ENCODE measurements at regions not wholly inside any gene's neighbourhood (a gene's known extent, or its start where the extent isn't known, plus 50 kb on each side); places are given as distances from the start of the nearest gene placed in this dataset.
"Not testable (repeated sequence)": the region's sequence is repeated elsewhere in the genome, so short reads cannot be mapped to it uniquely, and the experiment has no call there.

- no peak for DNase-seq (ENCODE audit: low read depth)
Observed at GRCh38 chr4:13762130-13762529, 134.6 kb upstream of the BOD1L1 start.

GRCh38 chr4:13763707-13764106, 136.2 kb upstream of the BOD1L1 start:
- no peak for DNase-seq (ENCODE audit: low read depth)

DNA sequence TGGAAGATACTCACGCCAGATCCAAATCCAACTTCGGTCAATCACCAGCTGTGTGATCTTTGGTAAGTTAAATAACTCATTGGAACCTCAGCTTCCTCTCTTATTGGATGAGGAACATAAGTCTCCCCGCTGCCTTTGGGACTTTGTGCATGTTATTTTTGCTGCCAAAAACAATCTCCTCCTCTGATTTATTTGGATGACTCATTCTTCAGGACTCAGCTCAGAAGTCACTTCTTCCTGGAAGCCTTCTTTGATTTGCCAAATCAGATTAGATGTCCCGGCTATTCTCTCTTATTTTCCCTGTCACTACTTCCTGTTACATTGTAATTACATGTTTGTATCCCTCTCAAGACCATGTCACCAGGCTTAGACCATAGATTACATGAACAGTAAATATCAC, 138.0 kb upstream of the BOD1L1 start:
- no peak for DNase-seq (ENCODE audit: low read depth)

- no peak for DNase-seq (ENCODE audit: low read depth)
Observed at GRCh38 chr4:13766761-13767540, 139.4 kb upstream of the BOD1L1 start.

DNA sequence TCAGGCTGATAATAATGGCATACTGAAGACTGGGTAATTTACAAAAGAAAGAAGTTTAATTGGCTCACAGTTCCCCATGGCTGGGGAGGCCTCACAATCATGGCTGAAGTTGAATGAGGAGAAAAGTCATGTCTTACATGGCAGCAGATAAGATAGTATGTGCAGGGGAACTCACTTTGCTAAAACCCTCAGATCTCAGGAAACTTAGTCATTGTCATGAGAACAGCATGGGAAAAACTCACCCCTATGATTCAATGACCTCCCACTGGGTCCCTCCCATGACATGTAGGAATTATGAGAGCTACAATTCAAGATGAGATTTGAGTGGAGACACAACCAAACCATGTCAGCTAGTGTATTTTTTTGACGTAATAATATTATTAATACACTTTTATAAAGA, 149.8 kb upstream of the BOD1L1 start:
- no peak for DNase-seq (ENCODE audit: low read depth)

DNA sequence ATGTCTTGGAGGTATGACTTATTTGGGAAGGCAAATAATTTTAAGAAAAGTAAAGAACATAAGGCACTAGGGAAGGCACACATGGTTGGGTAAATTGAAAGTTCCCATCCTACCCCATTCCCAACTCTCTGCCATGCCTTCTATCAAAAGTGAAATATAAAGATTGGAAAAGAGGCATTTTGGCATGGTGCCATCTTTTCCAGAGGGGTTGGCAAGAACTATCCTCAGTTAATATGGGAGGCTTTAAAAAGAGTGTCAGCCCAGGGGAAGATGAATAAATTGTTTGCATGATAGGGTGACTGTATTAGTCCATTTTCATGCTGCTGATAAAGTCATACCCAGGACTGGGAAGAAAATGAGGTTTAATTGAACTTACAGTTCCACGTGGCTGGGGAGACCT, 150.8 kb upstream of the BOD1L1 start:
- no peak for DNase-seq (ENCODE audit: low read depth)

DNA sequence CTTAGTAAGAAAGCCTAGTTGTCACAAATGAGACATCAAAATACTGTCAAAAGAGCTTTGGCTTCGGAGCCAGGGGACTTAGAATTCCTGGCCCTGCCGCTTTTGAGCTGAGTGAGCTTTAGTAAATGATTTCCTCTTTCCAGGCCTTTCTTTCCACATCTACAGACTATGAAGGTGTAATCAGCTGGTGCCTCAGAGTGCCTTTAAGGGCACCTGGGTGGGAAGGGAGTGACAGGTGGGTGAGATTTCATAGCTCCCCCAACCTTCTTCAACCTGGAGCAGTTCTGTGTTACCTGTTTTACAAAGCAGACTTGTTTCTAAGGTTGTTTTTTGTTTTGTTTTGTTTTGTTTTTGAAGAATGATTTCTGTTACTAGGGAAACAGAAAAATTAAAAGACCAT, 154.7 kb upstream of the BOD1L1 start:
- no peak for DNase-seq (ENCODE audit: low read depth)

GRCh38 chr4:13783800-13784411, 156.4 kb upstream of the BOD1L1 start:
- DNase-seq (ENCODE audit: low read depth), result no peak

GRCh38 chr4:13793020-13793710, 165.6 kb upstream of the BOD1L1 start:
- DNase-seq (ENCODE audit: low read depth), result no peak

- no peak for DNase-seq (ENCODE audit: low read depth)
Observed at GRCh38 chr4:13794819-13795565, 167.5 kb upstream of the BOD1L1 start.

GRCh38 chr4:13797061-13797460, 169.5 kb upstream of the BOD1L1 start:
- DNase-seq (ENCODE audit: low read depth), result no peak

- DNase-seq (ENCODE audit: low read depth), result no peak
Observed at GRCh38 chr4:13815231-13815630, 187.7 kb upstream of the BOD1L1 start.

- no peak for DNase-seq (ENCODE audit: low read depth)
Observed at GRCh38 chr4:13816472-13816871, 188.9 kb upstream of the BOD1L1 start.

DNA sequence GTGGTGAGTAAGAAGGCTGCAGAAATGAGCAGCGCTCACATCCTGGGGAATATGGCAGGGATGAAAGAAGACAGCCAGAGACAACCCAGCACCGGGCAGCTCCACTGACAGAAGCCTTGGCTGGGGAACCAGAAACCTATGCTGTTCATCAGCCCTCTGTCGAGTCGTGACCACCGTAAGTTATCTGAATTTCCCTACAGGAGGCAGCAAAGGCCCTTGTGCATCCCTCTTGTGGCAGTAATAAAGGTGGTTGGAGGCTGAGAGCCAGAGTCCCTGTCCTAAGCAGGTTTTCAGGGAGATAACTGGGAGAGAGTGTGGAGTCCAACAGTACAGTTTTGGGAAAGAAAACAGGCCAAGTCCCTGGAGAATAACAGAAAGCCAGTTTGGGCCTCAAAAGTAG, 194.0 kb upstream of the BOD1L1 start:
- DNase-seq (ENCODE audit: low read depth), result no peak

DNA sequence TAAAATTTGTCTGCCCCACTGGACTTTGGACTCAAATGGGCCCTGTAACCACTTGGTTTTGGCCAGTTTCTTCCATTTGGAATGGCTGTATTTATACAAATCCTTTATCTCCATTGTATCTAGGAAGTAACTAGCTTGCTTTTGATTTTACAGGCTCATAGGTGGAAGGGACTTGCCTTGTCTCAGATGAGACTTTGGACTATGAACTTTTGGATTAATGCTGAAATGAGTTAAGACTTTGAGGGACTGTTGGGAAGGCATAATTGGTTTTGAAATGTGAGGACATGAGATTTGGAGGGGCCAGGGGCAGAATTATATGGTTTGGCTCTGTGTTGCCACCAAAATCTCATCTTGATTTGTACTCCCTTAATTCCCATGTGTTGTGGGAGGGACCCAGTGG, 198.3 kb upstream of the BOD1L1 start:
- DNase-seq (ENCODE audit: low read depth), result not testable (repeated sequence)

DNA sequence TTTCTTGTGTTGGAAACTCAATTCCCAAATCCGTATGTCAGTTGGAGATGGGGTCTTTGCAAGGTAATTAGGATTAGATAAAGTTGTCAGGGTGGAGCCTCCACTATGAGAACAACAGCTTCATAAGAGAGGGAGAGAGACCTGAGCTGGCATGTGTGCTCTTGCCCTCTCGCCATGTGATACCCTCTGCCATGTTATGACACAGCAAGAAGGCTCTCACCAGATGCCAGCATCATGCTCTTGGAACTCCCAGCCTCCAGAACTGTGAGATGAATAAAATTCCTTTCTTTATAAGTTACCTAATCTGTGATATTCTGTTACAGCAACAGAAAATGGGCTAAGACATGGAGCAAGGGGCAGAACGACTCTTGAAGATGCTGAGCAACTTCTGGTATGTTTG, 201.9 kb upstream of the BOD1L1 start:
- no peak for DNase-seq (ENCODE audit: low read depth)

DNA sequence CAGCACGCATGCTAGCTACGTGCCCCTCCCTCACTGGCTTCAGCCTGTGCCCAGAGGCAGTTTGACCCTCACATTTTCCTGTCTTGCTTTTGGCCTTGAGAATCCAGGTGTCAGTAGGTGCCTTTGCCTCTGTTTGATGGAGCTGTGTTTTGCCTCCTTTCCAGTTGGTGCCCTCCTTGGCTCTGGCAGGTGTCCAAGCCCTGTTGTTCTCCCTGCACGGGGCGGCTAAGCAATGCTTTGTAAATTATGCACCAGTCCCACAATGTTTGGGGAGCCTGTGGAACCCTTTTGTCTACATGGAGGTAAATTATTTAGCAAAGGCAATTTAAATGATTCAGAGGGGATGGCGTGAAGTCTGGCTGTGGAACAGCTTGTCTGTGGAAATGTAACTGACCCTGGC, 202.9 kb upstream of the BOD1L1 start:
- no peak for DNase-seq (ENCODE audit: low read depth)

- no peak for DNase-seq (ENCODE audit: low read depth)
Observed at GRCh38 chr4:13833171-13833804, 205.8 kb upstream of the BOD1L1 start.

GRCh38 chr4:13836946-13837912, 209.7 kb upstream of the BOD1L1 start:
- no peak for DNase-seq (ENCODE audit: low read depth)

- no peak for DNase-seq (ENCODE audit: low read depth)
Observed at GRCh38 chr4:13840502-13841190, 213.1 kb upstream of the BOD1L1 start.
